H9 (cell line): ENCODE measurements at regions not wholly inside any gene's neighbourhood (a gene's known extent, or its start where the extent isn't known, plus 50 kb on each side); places are given as distances from the start of the nearest gene placed in this dataset.

Experiments used
- DNase-seq: peaks from one replicate; pipeline ENCODE4 v3.0.0-alpha.2; 2017
- H2AFZ ChIP-seq: one replicate; pipeline ENCODE4 v1.6.1; 2013; ENCODE audit warnings: mild to moderate bottlenecking, low read length, control low read depth, moderate library complexity
- H2AK5ac ChIP-seq: 2 replicates; pipeline ENCODE4 v1.6.1; 2013; ENCODE audit warnings: low read length, control low read depth, mixed read lengths; ENCODE audit not compliant: insufficient read length
- H2BK120ac ChIP-seq: one replicate; pipeline ENCODE4 v1.6.1; 2013; ENCODE audit warnings: low read depth, mild to moderate bottlenecking, low read length, control low read depth, inconsistent platforms; ENCODE audit not compliant: poor library complexity, severe bottlenecking
- H2BK12ac ChIP-seq: 2 replicates; pipeline ENCODE4 v1.6.1; 2013; ENCODE audit warnings: low read length, control low read depth, mixed read lengths, low read depth; ENCODE audit not compliant: insufficient read length
- H2BK15ac ChIP-seq: 2 replicates; pipeline ENCODE4 v1.6.1; 2013; ENCODE audit warnings: low read depth, low read length, control low read depth
- H2BK20ac ChIP-seq: one replicate; pipeline ENCODE4 v1.6.1; 2013; ENCODE audit warnings: low read depth, mild to moderate bottlenecking, low read length, control low read depth, inconsistent platforms; ENCODE audit not compliant: poor library complexity, severe bottlenecking
- H2BK5ac ChIP-seq: 2 replicates; pipeline ENCODE4 v1.6.1; 2013; ENCODE audit warnings: low read length, control low read depth, mixed read lengths; ENCODE audit not compliant: insufficient read length
- H3K14ac ChIP-seq: 2 replicates; pipeline ENCODE4 v1.6.1; 2013; ENCODE audit warnings: low read length, control low read depth; ENCODE audit not compliant: insufficient read depth
- H3K18ac ChIP-seq: 2 replicates; pipeline ENCODE4 v1.6.1; 2013; ENCODE audit warnings: low read depth, mild to moderate bottlenecking, mixed read lengths, low read length, control low read depth; ENCODE audit not compliant: insufficient read length
- H3K23ac ChIP-seq: 2 replicates; pipeline ENCODE4 v1.6.1; 2013; ENCODE audit warnings: low read length, control low read depth, mixed read lengths, low read depth; ENCODE audit not compliant: insufficient read length
- H3K23me2 ChIP-seq: 2 replicates; pipeline ENCODE4 v1.6.1; 2013; ENCODE audit warnings: low read depth, mild to moderate bottlenecking, mixed read lengths, low read length, control low read depth; ENCODE audit not compliant: insufficient read length, poor library complexity, severe bottlenecking
- H3K27ac ChIP-seq: 2 replicates; pipeline ENCODE4 v1.5.1; 2013; ENCODE audit warnings: low read length, control low read depth, mixed read lengths, low read depth; ENCODE audit not compliant: insufficient read length
- H3K27me3 ChIP-seq: 2 replicates; pipeline ENCODE4 v1.6.1; 2013; ENCODE audit warnings: low read length, control low read depth, inconsistent platforms; ENCODE audit not compliant: insufficient read depth
- H3K4ac ChIP-seq: 2 replicates; pipeline ENCODE4 v1.6.1; 2013; ENCODE audit warnings: low read depth, mild to moderate bottlenecking, control low read depth, inconsistent platforms, low read length, moderate library complexity
- H3K4me1 ChIP-seq: 2 replicates; pipeline ENCODE4 v1.6.1; 2013; ENCODE audit warnings: low read length, control low read depth, inconsistent platforms; ENCODE audit not compliant: insufficient read depth
- H3K4me2 ChIP-seq: 2 replicates; pipeline ENCODE4 v1.6.1; 2013; ENCODE audit warnings: low read length, control low read depth, mixed read lengths; ENCODE audit not compliant: insufficient read length, insufficient read depth
- H3K56ac ChIP-seq: 2 replicates; pipeline ENCODE4 v1.6.1; 2013; ENCODE audit warnings: low read depth, mild to moderate bottlenecking, mixed read lengths, low read length, control low read depth; ENCODE audit not compliant: insufficient read length
- H3K79me1 ChIP-seq: 2 replicates; pipeline ENCODE4 v1.6.1; 2013; ENCODE audit warnings: low read depth, mild to moderate bottlenecking, moderate library complexity, low read length, control low read depth, inconsistent platforms; ENCODE audit not compliant: insufficient read depth, poor library complexity, severe bottlenecking
- H3K79me2 ChIP-seq: 2 replicates; pipeline ENCODE4 v1.6.1; 2013; ENCODE audit warnings: low read length, control low read depth, inconsistent platforms; ENCODE audit not compliant: insufficient read depth
- H3K9ac ChIP-seq: 2 replicates; pipeline ENCODE4 v1.6.1; 2013; ENCODE audit warnings: low read length, control low read depth, mixed read lengths; ENCODE audit not compliant: insufficient read length; ENCODE audit errors: extremely low read depth
- H3K9me3 ChIP-seq: one replicate; pipeline ENCODE4 v1.6.1; 2013; ENCODE audit warnings: low read depth, low read length, inconsistent platforms; ENCODE audit not compliant: control insufficient read depth
- H3T11ph ChIP-seq: one replicate; pipeline ENCODE4 v1.6.1; 2013; ENCODE audit warnings: mild to moderate bottlenecking, low read length, control low read depth, inconsistent platforms
- H4K20me1 ChIP-seq: one replicate; pipeline ENCODE4 v1.6.1; 2013; ENCODE audit not compliant: control insufficient read depth, insufficient read length, insufficient read depth
- H4K5ac ChIP-seq: 2 replicates; pipeline ENCODE4 v1.6.1; 2013; ENCODE audit warnings: low read depth, mild to moderate bottlenecking, mixed read lengths, low read length, control low read depth; ENCODE audit not compliant: insufficient read length
- H4K8ac ChIP-seq: replicated peaks from 2 replicates; pipeline ENCODE4 v1.6.1; 2013; ENCODE audit warnings: low read length, control low read depth, mixed read lengths, low read depth; ENCODE audit not compliant: insufficient read length
- H4K91ac ChIP-seq: 2 replicates; pipeline ENCODE4 v1.6.1; 2013; ENCODE audit warnings: low read depth, mild to moderate bottlenecking, moderate library complexity, mixed read lengths, low read length, control low read depth; ENCODE audit not compliant: insufficient read length
- H3K27ac Mint-ChIP-seq, 3 experiments: 2 replicates in 2 of 3; 3 replicates in 1 of 3; pipeline ENCODE4 v1.8.0; 2020 to 2021; ENCODE audit warnings: mixed read lengths in 3 of 3, mild to moderate bottlenecking in 1 of 3, moderate library complexity in 1 of 3
- H3K27me3 Mint-ChIP-seq: 2 replicates; pipeline ENCODE4 v1.8.0; 2021; ENCODE audit warnings: low read depth, mild to moderate bottlenecking, moderate library complexity, mixed read lengths
- H3K36me3 Mint-ChIP-seq, 3 experiments: 2 replicates in 2 of 3; 3 replicates in 1 of 3; pipeline ENCODE4 v1.8.0; 2020 to 2021; ENCODE audit warnings: low read depth in 3 of 3, mixed read lengths in 3 of 3; ENCODE audit not compliant: insufficient read depth in 1 of 3
- H3K4me1 Mint-ChIP-seq, 2 experiments: 2 replicates each; pipeline ENCODE4 v1.8.0; 2020; ENCODE audit warnings: mixed read lengths in 2 of 2
- H3K4me3 Mint-ChIP-seq, 2 experiments: 2 replicates in 1 of 2; 3 replicates in 1 of 2; pipeline ENCODE4 v1.8.0; 2020 to 2021; ENCODE audit warnings: mild to moderate bottlenecking in 2 of 2, mixed read lengths in 2 of 2, moderate library complexity in 1 of 2
- H3K9me3 Mint-ChIP-seq, 2 experiments: 2 replicates in 1 of 2; 3 replicates in 1 of 2; pipeline ENCODE4 v1.8.0; 2020; ENCODE audit warnings: mild to moderate bottlenecking in 2 of 2, mixed read lengths in 2 of 2, moderate library complexity in 1 of 2
- WGBS: extraction: QIAGEN DNeasy Blood & Tissue Kit; methylation state at CpG from one replicate; pipeline ENCODE4 v1.1.7; 2013; ENCODE audit warnings: missing lambda C conversion rate, low lambda C conversion rate, mixed read lengths; ENCODE audit not compliant: insufficient read length; ENCODE audit errors: extremely low coverage; 5-methylcytosine and 5-hydroxymethylcytosine counted together
- TF ChIP-seq, protein P1 (sequence below): fragments of 200-600 bp; sonication (generic); conservative IDR thresholded peaks from 3 replicates; pipeline ENCODE4 v1.8.0; 2021; ENCODE audit warnings: antibody characterized with exemption, mild to moderate bottlenecking

DNA sequence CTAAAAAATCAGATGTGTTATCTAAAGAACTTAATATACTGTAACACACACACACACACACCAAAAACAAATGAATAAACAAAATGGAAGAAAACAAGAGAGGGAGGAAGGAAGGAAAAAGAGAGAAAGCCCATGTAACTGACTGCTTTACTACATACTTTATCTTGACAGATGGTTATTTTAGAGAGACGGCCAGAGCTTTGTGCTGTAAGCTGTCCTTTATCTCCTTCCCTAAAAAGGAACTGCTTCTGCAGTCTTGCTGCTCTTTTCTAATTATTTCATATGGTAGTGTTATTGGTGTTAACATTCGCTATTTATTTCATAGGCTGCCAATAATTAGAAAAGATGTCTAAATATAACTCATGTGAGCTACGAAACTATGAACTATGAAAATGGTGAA lies 1384.6 kb downstream of the MRPL39 start:
- Histone ChIP-seq H3K4me2 (no peak overlapping the region), H3K23ac (no peak overlapping the region), H2BK12ac (no peak overlapping the region), H3K9me3 (no peaks in the 10 kb centered on the region), H2AK5ac (no peak overlapping the region), H3T11ph (no peak overlapping the region), H3K23me2 (no peaks in the 10 kb centered on the region), H3K9ac (no peak overlapping the region), H2AFZ (no peak overlapping the region), H2BK20ac (no peak overlapping the region), H3K27me3 (no peaks in the 10 kb centered on the region), H3K79me1 (no peaks in the 10 kb centered on the region), H3K14ac (no peak overlapping the region), H3K79me2 (no peaks in the 10 kb centered on the region), H2BK120ac (no peak overlapping the region), H4K8ac (no peak overlapping the region), H4K5ac (no peak overlapping the region), H3K4me1 (no peaks in the 10 kb centered on the region), H3K18ac (no peak overlapping the region), H2BK15ac (no peak overlapping the region), H3K56ac (no peak overlapping the region), H4K91ac (no peak overlapping the region), H3K4ac (no peak overlapping the region), H2BK5ac (no peak overlapping the region), H4K20me1 (no peaks in the 10 kb centered on the region), H3K27ac (no peak overlapping the region)
- no peak overlapping the region for H3K27ac Mint-ChIP-seq
- peaks cover 33 to 55% of the 10 kb centered on the region in 2 experiments for H3K9me3 Mint-ChIP-seq
- TF ChIP-seq, protein P1, sequence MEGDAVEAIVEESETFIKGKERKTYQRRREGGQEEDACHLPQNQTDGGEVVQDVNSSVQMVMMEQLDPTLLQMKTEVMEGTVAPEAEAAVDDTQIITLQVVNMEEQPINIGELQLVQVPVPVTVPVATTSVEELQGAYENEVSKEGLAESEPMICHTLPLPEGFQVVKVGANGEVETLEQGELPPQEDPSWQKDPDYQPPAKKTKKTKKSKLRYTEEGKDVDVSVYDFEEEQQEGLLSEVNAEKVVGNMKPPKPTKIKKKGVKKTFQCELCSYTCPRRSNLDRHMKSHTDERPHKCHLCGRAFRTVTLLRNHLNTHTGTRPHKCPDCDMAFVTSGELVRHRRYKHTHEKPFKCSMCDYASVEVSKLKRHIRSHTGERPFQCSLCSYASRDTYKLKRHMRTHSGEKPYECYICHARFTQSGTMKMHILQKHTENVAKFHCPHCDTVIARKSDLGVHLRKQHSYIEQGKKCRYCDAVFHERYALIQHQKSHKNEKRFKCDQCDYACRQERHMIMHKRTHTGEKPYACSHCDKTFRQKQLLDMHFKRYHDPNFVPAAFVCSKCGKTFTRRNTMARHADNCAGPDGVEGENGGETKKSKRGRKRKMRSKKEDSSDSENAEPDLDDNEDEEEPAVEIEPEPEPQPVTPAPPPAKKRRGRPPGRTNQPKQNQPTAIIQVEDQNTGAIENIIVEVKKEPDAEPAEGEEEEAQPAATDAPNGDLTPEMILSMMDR, result no peak
- no peaks in the 10 kb centered on the region; the same call in 1 of the 2 replicates for H3K27me3 Mint-ChIP-seq
- no peak for DNase-seq
- H3K36me3 Mint-ChIP-seq, result peaks cover 0 to 9% (median 0%) of the 10 kb centered on the region in 3 experiments; a peak in 1 of 7 replicates
- WGBS, result no CpG with 5 or more reads among the region's 3 CpGs
- H3K4me1 Mint-ChIP-seq, result no peaks in the 10 kb centered on the region
- no peak overlapping the region for H3K4me3 Mint-ChIP-seq
